Uterus (tissue), 2 donors: ENCODE measurements at regions not wholly inside any gene's neighbourhood (a gene's known extent, or its start where the extent isn't known, plus 50 kb on each side); places are given as distances from the start of the nearest gene placed in this dataset.

Experiments
- POLR2A ChIP-seq, 2 donors: fragments of 450-650 bp; IDR thresholded peaks; one replicate each; pipeline ENCODE4 v1.6.1; 2016; ENCODE audit warnings: antibody characterized with exemption in 2 of 2, mild to moderate bottlenecking in 1 of 2, moderate library complexity in 1 of 2
- TF ChIP-seq, protein P1 (sequence below), 4 experiments: fragments of 200-600 bp in 2 of 4; fragments of 450-650 bp in 2 of 4; sonication (generic) in 2 of 4; IDR thresholded peaks; one replicate each; pipeline ENCODE4 v1.5.1; 2016 to 2019; ENCODE audit warnings: antibody characterized with exemption in 4 of 4, mild to moderate bottlenecking in 2 of 4, moderate library complexity in 1 of 4

DNA sequence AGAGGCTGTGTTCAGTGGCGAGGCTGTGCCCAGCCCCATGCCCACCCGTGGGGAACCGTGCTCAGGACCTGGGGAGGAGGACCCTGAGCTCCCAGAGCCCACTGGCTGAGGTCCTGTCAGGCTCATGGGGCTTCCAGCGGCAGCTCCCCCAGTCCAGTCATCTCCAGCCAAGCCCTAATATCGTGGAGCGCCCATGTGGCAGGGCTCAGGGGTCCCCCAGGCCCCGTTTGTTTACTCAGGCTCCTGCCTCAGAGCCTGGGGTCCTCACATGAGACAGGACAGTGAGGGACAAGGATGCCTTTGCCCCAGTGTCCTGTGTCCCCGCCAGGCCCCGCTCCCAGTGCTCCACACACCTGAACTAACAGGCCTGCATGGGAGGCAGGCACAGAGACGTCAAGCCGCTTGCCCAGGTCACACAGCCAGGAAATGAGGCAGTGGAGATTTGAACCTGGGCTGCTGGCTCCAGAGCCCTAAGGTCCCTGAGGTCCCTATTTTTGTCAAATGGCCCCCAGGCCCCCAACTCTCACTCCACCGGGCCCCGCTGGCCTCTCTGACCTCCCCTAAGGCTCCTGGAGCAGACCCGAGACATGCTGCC lies 100.7 kb upstream of the ACTRT2 start:
- TF ChIP-seq POLR2A (IDR thresholded peaks at IDR 0.05): no peak
- TF ChIP-seq, protein P1, sequence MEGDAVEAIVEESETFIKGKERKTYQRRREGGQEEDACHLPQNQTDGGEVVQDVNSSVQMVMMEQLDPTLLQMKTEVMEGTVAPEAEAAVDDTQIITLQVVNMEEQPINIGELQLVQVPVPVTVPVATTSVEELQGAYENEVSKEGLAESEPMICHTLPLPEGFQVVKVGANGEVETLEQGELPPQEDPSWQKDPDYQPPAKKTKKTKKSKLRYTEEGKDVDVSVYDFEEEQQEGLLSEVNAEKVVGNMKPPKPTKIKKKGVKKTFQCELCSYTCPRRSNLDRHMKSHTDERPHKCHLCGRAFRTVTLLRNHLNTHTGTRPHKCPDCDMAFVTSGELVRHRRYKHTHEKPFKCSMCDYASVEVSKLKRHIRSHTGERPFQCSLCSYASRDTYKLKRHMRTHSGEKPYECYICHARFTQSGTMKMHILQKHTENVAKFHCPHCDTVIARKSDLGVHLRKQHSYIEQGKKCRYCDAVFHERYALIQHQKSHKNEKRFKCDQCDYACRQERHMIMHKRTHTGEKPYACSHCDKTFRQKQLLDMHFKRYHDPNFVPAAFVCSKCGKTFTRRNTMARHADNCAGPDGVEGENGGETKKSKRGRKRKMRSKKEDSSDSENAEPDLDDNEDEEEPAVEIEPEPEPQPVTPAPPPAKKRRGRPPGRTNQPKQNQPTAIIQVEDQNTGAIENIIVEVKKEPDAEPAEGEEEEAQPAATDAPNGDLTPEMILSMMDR (IDR thresholded peaks at IDR 0.05): no peak
